HepG2 (cell line): ENCODE measurements at regions not wholly inside any gene's neighbourhood (a gene's known extent, or its start where the extent isn't known, plus 50 kb on each side); places are given as distances from the start of the nearest gene placed in this dataset.

ENCODE experiments used
- ATF2 ChIP-seq: sonication (generic); formaldehyde crosslinking; IDR thresholded peaks from 2 replicates; pipeline ENCODE4 v1.4.0; 2020; ENCODE audit warnings: missing genetic modification reagents
- BRD4 ChIP-seq: sonication (generic); formaldehyde crosslinking; IDR thresholded peaks from 2 replicates; pipeline ENCODE4 v1.4.0; 2020; ENCODE audit warnings: missing genetic modification reagents
- BRF2 ChIP-seq: sonication (generic); formaldehyde crosslinking; IDR thresholded peaks from 2 replicates; pipeline ENCODE4 v1.8.1; 2022; ENCODE audit warnings: mild to moderate bottlenecking, missing genetic modification reagents
- CCDC6 ChIP-seq: sonication (generic); formaldehyde crosslinking; IDR thresholded peaks from 2 replicates; pipeline ENCODE4 v1.8.1; 2022; ENCODE audit warnings: mild to moderate bottlenecking, missing genetic modification reagents, moderate library complexity
- CEBPG ChIP-seq: IDR thresholded peaks from 2 replicates; pipeline ENCODE4 v1.6.1; 2016
- CHCHD3 ChIP-seq: sonication (generic); formaldehyde crosslinking; IDR thresholded peaks from 2 replicates; pipeline ENCODE4 v1.8.0; 2022; ENCODE audit warnings: mild to moderate bottlenecking, missing genetic modification reagents, moderate library complexity
- FIP1L1 ChIP-seq: fragments of 200-400 bp; formaldehyde crosslinking; IDR thresholded peaks from 2 replicates; pipeline ENCODE4 v1.6.1; 2018; ENCODE audit warnings: low read depth, mild to moderate bottlenecking, low read length, moderate library complexity, borderline replicate concordance; ENCODE audit not compliant: insufficient read depth
- FOSL2 ChIP-seq: sonication (generic); formaldehyde crosslinking; IDR thresholded peaks from 2 replicates; pipeline ENCODE4 v1.4.0; 2020; ENCODE audit warnings: missing genetic modification reagents
- GABPA ChIP-seq, 2 experiments: IDR thresholded peaks; 2 replicates each; pipeline ENCODE4 v1.6.1; 2011 to 2016; ENCODE audit warnings: low read depth in 2 of 2, low read length in 1 of 2, missing biosample characterization in 1 of 2, missing genetic modification characterization in 1 of 2
- KDM6A ChIP-seq: IDR thresholded peaks from 2 replicates; pipeline ENCODE4 v1.6.1; 2016; ENCODE audit warnings: low read depth
- MXI1 ChIP-seq: IDR thresholded peaks from 3 replicates; pipeline ENCODE4 v1.6.1; 2012; ENCODE audit warnings: low read depth, low read length, inconsistent platforms, borderline replicate concordance
- MYNN ChIP-seq: sonication (generic); formaldehyde crosslinking; IDR thresholded peaks from 2 replicates; pipeline ENCODE4 v1.4.0; 2020; ENCODE audit warnings: mild to moderate bottlenecking, low read depth, missing genetic modification reagents
- NFE2 ChIP-seq: sonication (generic); formaldehyde crosslinking; IDR thresholded peaks from 2 replicates; pipeline ENCODE4 v1.4.0; 2020; ENCODE audit warnings: missing genetic modification reagents
- PAF1 ChIP-seq: IDR thresholded peaks from 2 replicates; pipeline ENCODE4 v1.6.1; 2016; ENCODE audit warnings: missing genetic modification reagents, missing compliant biosample characterization
- PHF20 ChIP-seq: sonication (generic); formaldehyde crosslinking; IDR thresholded peaks from 2 replicates; pipeline ENCODE4 v1.5.0; 2020; ENCODE audit warnings: mild to moderate bottlenecking, missing genetic modification reagents
- PREB ChIP-seq: sonication (generic); formaldehyde crosslinking; IDR thresholded peaks from 2 replicates; pipeline ENCODE4 v1.4.0; 2020; ENCODE audit warnings: missing genetic modification reagents
- SOX6 ChIP-seq, 2 experiments: fragments of 450-650 bp in 1 of 2; sonication (generic) in 1 of 2; formaldehyde crosslinking in 1 of 2; IDR thresholded peaks; 2 replicates each; pipeline versions ENCODE4 v1.4.0 to v1.6.1; 2017 to 2020; ENCODE audit warnings: antibody characterized with exemption in 1 of 2, mild to moderate bottlenecking in 1 of 2, missing genetic modification reagents in 1 of 2
- ZBTB44 ChIP-seq: sonication (generic); formaldehyde crosslinking; IDR thresholded peaks from 2 replicates; pipeline ENCODE4 v1.4.0; 2020; ENCODE audit warnings: missing genetic modification reagents
- ZFP1 ChIP-seq: IDR thresholded peaks from 2 replicates; pipeline ENCODE4 v1.6.1; 2016
- ZNF337 ChIP-seq: sonication (generic); formaldehyde crosslinking; IDR thresholded peaks from 2 replicates; pipeline ENCODE4 v1.5.1; 2020; ENCODE audit warnings: missing genetic modification reagents, low read depth, mild to moderate bottlenecking, borderline replicate concordance
- ZNF496 ChIP-seq: sonication (generic); formaldehyde crosslinking; IDR thresholded peaks from 2 replicates; pipeline ENCODE4 v1.8.1; 2023; ENCODE audit warnings: mild to moderate bottlenecking, moderate library complexity, missing genetic modification reagents; ENCODE audit not compliant: insufficient replicate concordance
- ZNF562 ChIP-seq: sonication (generic); formaldehyde crosslinking; IDR thresholded peaks from 2 replicates; pipeline ENCODE4 v1.8.0; 2022; ENCODE audit warnings: missing genetic modification reagents, borderline replicate concordance
- ZNF569 ChIP-seq: sonication (generic); formaldehyde crosslinking; IDR thresholded peaks from 2 replicates; pipeline ENCODE4 v1.5.0; 2020; ENCODE audit warnings: mild to moderate bottlenecking, missing genetic modification reagents, moderate library complexity, borderline replicate concordance
- ZNF644 ChIP-seq: IDR thresholded peaks from 2 replicates; pipeline ENCODE4 v1.6.1; 2016; ENCODE audit warnings: low read depth
- ZSCAN5A ChIP-seq: sonication (generic); formaldehyde crosslinking; IDR thresholded peaks from 2 replicates; pipeline ENCODE4 v1.8.0; 2022; ENCODE audit warnings: mild to moderate bottlenecking, missing genetic modification reagents, borderline replicate concordance

GRCh38 chrX:38919853-38920528 is 118.7 kb downstream of the MID1IP1 start (continued):
- TF ChIP-seq ZBTB44 (CRISPR knock-in tag) (no peak), SOX6 (IDR thresholded peaks at IDR 0.05) (no peak), SOX6 (CRISPR knock-in tag; IDR thresholded peaks at IDR 0.05) (peak; percentile 25; the same call in 1 of the 2 replicates), CCDC6 (CRISPR knock-in tag) (no peak), FIP1L1 (no peak), BRF2 (CRISPR knock-in tag) (no peak), ZNF569 (CRISPR knock-in tag) (no peak), CHCHD3 (CRISPR knock-in tag) (no peak), PHF20 (CRISPR knock-in tag) (no peak), ATF2 (CRISPR knock-in tag) (no peak), KDM6A (CRISPR knock-in tag) (no peak), BRD4 (CRISPR knock-in tag) (no peak), CEBPG (peak; percentile 49), ZNF337 (CRISPR knock-in tag) (no peak), PAF1 (CRISPR knock-in tag) (no peak), ZSCAN5A (CRISPR knock-in tag) (no peak), NFE2 (no peak), ZNF496 (CRISPR knock-in tag) (no peak), GABPA (IDR thresholded peaks at IDR 0.05; ENCODE audit: low read depth, low read length) (no peak), GABPA (CRISPR knock-in tag; IDR thresholded peaks at IDR 0.05; ENCODE audit: low read depth) (no peak), FOSL2 (no peak), ZFP1 (no peak), ZNF644 (CRISPR knock-in tag) (peak; percentile 51; the same call in 1 of the 2 replicates), PREB (no peak), ZNF562 (CRISPR knock-in tag) (no peak), MXI1 (no peak), MYNN (no peak)
